SK-N-SH (cell line): ENCODE measurements at regions not wholly inside any gene's neighbourhood (a gene's known extent, or its start where the extent isn't known, plus 50 kb on each side); places are given as distances from the start of the nearest gene placed in this dataset.

Experiments used
- CTCF ChIA-PET: fragments of 300-600, 350-600 bp; formaldehyde crosslinking; extraction: SDS; loops from one replicate; lab custom pipeline; 2021; lab: Yijun Ruan, JAX
- POLR2A ChIA-PET: fragments of 350-600 bp; sonication (Branson Sonifier 250); formaldehyde crosslinking; extraction: SDS; loops from one replicate; lab custom pipeline; 2020; ENCODE audit warnings: antibody characterized with exemption, inconsistent platforms; lab: Yijun Ruan, JAX
- DNase-seq: peaks from one replicate; pipeline ENCODE4 v3.0.0; 2012
- H2AFZ ChIP-seq: fragments of 200-600 bp; sonication (generic); 2 replicates; pipeline ENCODE4 v1.8.1; 2016; ENCODE audit warnings: antibody characterized with exemption, mild to moderate bottlenecking, low read depth
- H3F3A ChIP-seq: fragments of 200-600 bp; sonication (generic); replicated peaks from 2 replicates; pipeline ENCODE3; 2016; ENCODE audit warnings: antibody characterized with exemption, mild to moderate bottlenecking; ENCODE audit not compliant: insufficient read depth
- H3K27ac ChIP-seq, 2 experiments: fragments of 200-500 bp in 1 of 2; fragments of 200-600 bp in 1 of 2; sonication (Bioruptor generic) in 1 of 2; sonication (generic), shearing (Covaris generic) in 1 of 2; 2 replicates each; pipeline versions ENCODE4 v1.5.1 to v1.6.1; 2014 to 2016; ENCODE audit warnings: low read depth in 2 of 2, inconsistent platforms in 1 of 2, low read length in 1 of 2, mild to moderate bottlenecking in 1 of 2, mixed read lengths in 1 of 2
- H3K27me3 ChIP-seq: fragments of 200-600 bp; sonication (generic), shearing (Covaris generic); 2 replicates; pipeline ENCODE4 v1.6.1; 2016; ENCODE audit warnings: mixed run types; ENCODE audit not compliant: insufficient read depth
- H3K36me3 ChIP-seq, 2 experiments: fragments of 200-500 bp in 1 of 2; fragments of 200-600 bp in 1 of 2; sonication (Bioruptor generic) in 1 of 2; sonication (generic) in 1 of 2; replicated peaks in 1 of 2; 2 replicates each; pipeline versions ENCODE3 to v1.5.1; 2014 to 2016; ENCODE audit warnings: low read length in 1 of 2, mild to moderate bottlenecking in 1 of 2; ENCODE audit not compliant: insufficient read depth in 2 of 2, control insufficient read depth in 1 of 2
- H3K4me1 ChIP-seq, 2 experiments: fragments of 200-500 bp in 1 of 2; fragments of 200-600 bp in 1 of 2; sonication (Bioruptor generic) in 1 of 2; sonication (generic), shearing (Covaris generic) in 1 of 2; 2 replicates each; pipeline versions ENCODE4 v1.5.1 to v1.6.1; 2014 to 2016; ENCODE audit warnings: low read depth in 1 of 2, low read length in 1 of 2, mixed run types in 1 of 2; ENCODE audit not compliant: insufficient read depth in 2 of 2, control insufficient read depth in 1 of 2
- H3K4me2 ChIP-seq: fragments of 200-600 bp; sonication (generic), shearing (Covaris generic); 2 replicates; pipeline ENCODE4 v1.6.1; 2017; ENCODE audit warnings: mixed run types
- H3K4me3 ChIP-seq, 2 experiments: fragments of 200-500 bp in 1 of 2; fragments of 200-600 bp in 1 of 2; sonication (Bioruptor generic) in 1 of 2; sonication (generic), shearing (Covaris generic) in 1 of 2; 2 replicates each; pipeline versions ENCODE4 v1.5.1 to v1.8.1; 2014 to 2016; ENCODE audit warnings: low read depth in 2 of 2, inconsistent platforms in 1 of 2, low read length in 1 of 2, mild to moderate bottlenecking in 1 of 2, mixed read lengths in 1 of 2, moderate library complexity in 1 of 2
- H3K79me2 ChIP-seq: fragments of 200-600 bp; sonication (generic); 2 replicates; pipeline ENCODE4 v1.8.1; 2017; ENCODE audit warnings: mild to moderate bottlenecking; ENCODE audit not compliant: insufficient read depth
- H3K9ac ChIP-seq: fragments of 200-600 bp; sonication (generic); 2 replicates; pipeline ENCODE4 v1.6.1; 2017; ENCODE audit warnings: mixed run types
- H3K9me2 ChIP-seq: fragments of 200-600 bp; sonication (generic); 2 replicates; pipeline ENCODE4 v1.6.1; 2017; ENCODE audit warnings: mixed run types
- H3K9me3 ChIP-seq: fragments of 200-600 bp; sonication (generic); 2 replicates; pipeline ENCODE4 v1.6.1; 2017; ENCODE audit warnings: mixed run types, mild to moderate bottlenecking, moderate library complexity
- H4K20me1 ChIP-seq: fragments of 200-600 bp; sonication (generic); 2 replicates; pipeline ENCODE4 v1.6.1; 2017; ENCODE audit warnings: mild to moderate bottlenecking, mixed run types; ENCODE audit not compliant: insufficient read depth
- ELF1 ChIP-seq: IDR thresholded peaks from 2 replicates; pipeline ENCODE4 v1.4.0; 2012
- FOSL2 ChIP-seq: IDR thresholded peaks from 2 replicates; pipeline ENCODE4 v1.4.0; 2012; ENCODE audit warnings: low read depth, mild to moderate bottlenecking, moderate library complexity, borderline replicate concordance
- FOXM1 ChIP-seq: IDR thresholded peaks from 2 replicates; pipeline ENCODE4 v1.4.0; 2012; ENCODE audit warnings: low read depth, mild to moderate bottlenecking
- GABPA ChIP-seq: IDR thresholded peaks from 2 replicates; pipeline ENCODE4 v1.4.0; 2012; ENCODE audit warnings: low read depth, mild to moderate bottlenecking
- GATA2 ChIP-seq: sonication (generic); formaldehyde crosslinking; IDR thresholded peaks from 2 replicates; pipeline ENCODE4 v1.5.0; 2020; ENCODE audit warnings: mild to moderate bottlenecking, missing genetic modification reagents
- MAX ChIP-seq: IDR thresholded peaks from 2 replicates; pipeline ENCODE4 v1.4.0; 2012; ENCODE audit warnings: low read depth
- MEF2A ChIP-seq: IDR thresholded peaks from 2 replicates; pipeline ENCODE4 v1.4.0; 2012; ENCODE audit warnings: low read depth, borderline replicate concordance
- MXI1 ChIP-seq: IDR thresholded peaks from 2 replicates; pipeline ENCODE4 v1.6.1; 2012; ENCODE audit warnings: mild to moderate bottlenecking, low read depth, low read length, improper control_type of control experiment
- NRF1 ChIP-seq: IDR thresholded peaks from 2 replicates; pipeline ENCODE4 v1.6.1; 2012; ENCODE audit warnings: low read depth, mild to moderate bottlenecking, low read length
- POLR2AphosphoS5 ChIP-seq: IDR thresholded peaks from 2 replicates; pipeline ENCODE4 v1.6.1; 2012; ENCODE audit warnings: low read depth, low read length
- RAD21 ChIP-seq: IDR thresholded peaks from 2 replicates; pipeline ENCODE4 v1.6.1; 2012; ENCODE audit warnings: mild to moderate bottlenecking, low read length
- RXRA ChIP-seq: IDR thresholded peaks from 2 replicates; pipeline ENCODE4 v1.4.0; 2012; ENCODE audit warnings: low read depth, mild to moderate bottlenecking, borderline replicate concordance
- SIN3A ChIP-seq: IDR thresholded peaks from 2 replicates; pipeline ENCODE4 v1.6.1; 2012; ENCODE audit warnings: low read depth, mild to moderate bottlenecking, low read length, moderate library complexity, borderline replicate concordance
- TCF12 ChIP-seq: IDR thresholded peaks from 2 replicates; pipeline ENCODE4 v1.4.0; 2012
- TEAD4 ChIP-seq: IDR thresholded peaks from 2 replicates; pipeline ENCODE4 v1.4.0; 2012; ENCODE audit warnings: mild to moderate bottlenecking, borderline replicate concordance; ENCODE audit not compliant: insufficient read depth
- WGBS: methylation state at CpG from one replicate; pipeline ENCODE4 v1.1.6; 2017; ENCODE audit warnings: low lambda C conversion rate; 5-methylcytosine and 5-hydroxymethylcytosine counted together
- TF ChIP-seq, protein P1 (sequence below): fragments of 200-600 bp; sonication (generic); IDR thresholded peaks from 2 replicates; pipeline ENCODE4 v1.6.1; 2017; ENCODE audit warnings: antibody characterized with exemption, mild to moderate bottlenecking, moderate library complexity
- TF ChIP-seq, protein P2 (sequence below): fragments of 150-350 bp; IDR thresholded peaks from 2 replicates; pipeline ENCODE4 v1.6.1; 2017; ENCODE audit warnings: antibody characterized with exemption, low read length, low read depth, borderline replicate concordance
- TF ChIP-seq, protein P3 (sequence below): IDR thresholded peaks from 2 replicates; pipeline ENCODE4 v1.6.1; 2012; ENCODE audit warnings: mild to moderate bottlenecking, low read depth, low read length, moderate library complexity

DNA sequence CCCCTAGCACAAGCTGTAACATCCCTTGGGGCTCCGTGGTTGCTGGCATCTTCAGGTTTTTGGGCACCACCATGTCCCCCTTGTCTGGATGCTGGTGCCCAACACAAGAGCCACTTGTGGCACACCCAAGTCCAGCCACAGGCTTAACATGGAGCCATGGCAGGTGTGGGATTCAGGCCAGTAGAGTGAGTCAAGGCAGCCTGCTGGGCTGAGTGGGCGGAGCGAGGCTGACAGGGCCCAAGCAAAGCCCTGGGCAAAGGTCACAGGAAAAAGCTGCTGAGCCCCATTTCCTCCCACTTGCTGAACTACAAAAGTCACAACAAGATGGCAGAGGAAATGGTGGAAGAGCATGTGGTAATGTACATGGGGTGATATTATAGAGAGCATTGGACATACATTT, 950.7 kb upstream of the FLRT2 start:
- Histone ChIP-seq H4K20me1 (no peaks in the 10 kb centered on the region), H3K27ac (no peak overlapping the region), H3K4me1 (no peaks in the 10 kb centered on the region), H3K9ac (no peak overlapping the region), H3K9me2 (no peaks in the 10 kb centered on the region; the same call in 1 of the 2 replicates), H3F3A (no peaks in the 10 kb centered on the region), H2AFZ (no peak overlapping the region), H3K4me3 (no peak overlapping the region)
- CTCF ChIA-PET: no interaction called here
- DNase-seq: no peak
- TF ChIP-seq FOXM1 (no peak), GABPA (no peak), POLR2AphosphoS5 (no peak), TCF12 (no peak), FOSL2 (no peak), MXI1 (no peak), MAX (no peak), MEF2A (no peak), TEAD4 (no peak), ELF1 (no peak), SIN3A (no peak), RXRA (no peak), RAD21 (no peak), GATA2 (CRISPR knock-in tag) (no peak)
- TF ChIP-seq, protein P1, sequence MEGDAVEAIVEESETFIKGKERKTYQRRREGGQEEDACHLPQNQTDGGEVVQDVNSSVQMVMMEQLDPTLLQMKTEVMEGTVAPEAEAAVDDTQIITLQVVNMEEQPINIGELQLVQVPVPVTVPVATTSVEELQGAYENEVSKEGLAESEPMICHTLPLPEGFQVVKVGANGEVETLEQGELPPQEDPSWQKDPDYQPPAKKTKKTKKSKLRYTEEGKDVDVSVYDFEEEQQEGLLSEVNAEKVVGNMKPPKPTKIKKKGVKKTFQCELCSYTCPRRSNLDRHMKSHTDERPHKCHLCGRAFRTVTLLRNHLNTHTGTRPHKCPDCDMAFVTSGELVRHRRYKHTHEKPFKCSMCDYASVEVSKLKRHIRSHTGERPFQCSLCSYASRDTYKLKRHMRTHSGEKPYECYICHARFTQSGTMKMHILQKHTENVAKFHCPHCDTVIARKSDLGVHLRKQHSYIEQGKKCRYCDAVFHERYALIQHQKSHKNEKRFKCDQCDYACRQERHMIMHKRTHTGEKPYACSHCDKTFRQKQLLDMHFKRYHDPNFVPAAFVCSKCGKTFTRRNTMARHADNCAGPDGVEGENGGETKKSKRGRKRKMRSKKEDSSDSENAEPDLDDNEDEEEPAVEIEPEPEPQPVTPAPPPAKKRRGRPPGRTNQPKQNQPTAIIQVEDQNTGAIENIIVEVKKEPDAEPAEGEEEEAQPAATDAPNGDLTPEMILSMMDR: no peak
- TF ChIP-seq, protein P2, sequence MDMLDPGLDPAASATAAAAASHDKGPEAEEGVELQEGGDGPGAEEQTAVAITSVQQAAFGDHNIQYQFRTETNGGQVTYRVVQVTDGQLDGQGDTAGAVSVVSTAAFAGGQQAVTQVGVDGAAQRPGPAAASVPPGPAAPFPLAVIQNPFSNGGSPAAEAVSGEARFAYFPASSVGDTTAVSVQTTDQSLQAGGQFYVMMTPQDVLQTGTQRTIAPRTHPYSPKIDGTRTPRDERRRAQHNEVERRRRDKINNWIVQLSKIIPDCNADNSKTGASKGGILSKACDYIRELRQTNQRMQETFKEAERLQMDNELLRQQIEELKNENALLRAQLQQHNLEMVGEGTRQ: no peak
- TF ChIP-seq, all 33 proteins: peak for 0
- 15% methylated on average over 3 of the region's 3 CpGs for WGBS
- no peaks in the 10 kb centered on the region for H3K27me3 ChIP-seq
- POLR2A ChIA-PET: no interaction called here
- H3K79me2 ChIP-seq: no peaks in the 10 kb centered on the region
- no peaks in the 10 kb centered on the region for H3K36me3 ChIP-seq
- no peaks in the 10 kb centered on the region for H3K9me3 ChIP-seq
- no peak overlapping the region for H3K4me2 ChIP-seq

DNA sequence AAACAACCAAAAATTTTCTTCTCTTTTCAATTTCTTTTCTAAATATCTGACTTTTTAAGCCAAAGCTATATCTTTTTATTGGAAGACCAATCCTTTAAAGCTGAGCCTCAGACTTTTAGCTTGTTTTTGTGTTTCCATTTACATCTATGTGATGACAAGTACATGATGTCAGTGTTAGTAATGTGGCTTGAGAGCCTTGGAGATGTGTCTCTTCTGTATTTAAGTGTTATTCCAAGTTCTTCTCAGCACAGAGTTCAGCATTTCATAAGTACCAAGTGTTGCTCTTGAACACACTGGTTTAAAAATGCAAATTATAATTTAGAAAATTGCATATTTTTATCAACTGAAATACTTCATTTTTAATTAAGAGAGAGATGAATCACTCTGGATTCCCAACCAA, 948.9 kb upstream of the FLRT2 start:
- no peak for DNase-seq
- POLR2A ChIA-PET: no interaction called here
- no peak overlapping the region for H3K4me2 ChIP-seq
- H3K9me2 ChIP-seq: no peaks in the 10 kb centered on the region; the same call in 1 of the 2 replicates
- no peak overlapping the region for H3K4me3 ChIP-seq
- H4K20me1 ChIP-seq: no peaks in the 10 kb centered on the region
- no peaks in the 10 kb centered on the region for H3K9me3 ChIP-seq
- H3F3A ChIP-seq: no peaks in the 10 kb centered on the region
- H3K27me3 ChIP-seq: no peaks in the 10 kb centered on the region
- TF ChIP-seq TEAD4 (no peak), NRF1 (no peak), POLR2AphosphoS5 (no peak), FOSL2 (no peak)
- TF ChIP-seq, protein P3, sequence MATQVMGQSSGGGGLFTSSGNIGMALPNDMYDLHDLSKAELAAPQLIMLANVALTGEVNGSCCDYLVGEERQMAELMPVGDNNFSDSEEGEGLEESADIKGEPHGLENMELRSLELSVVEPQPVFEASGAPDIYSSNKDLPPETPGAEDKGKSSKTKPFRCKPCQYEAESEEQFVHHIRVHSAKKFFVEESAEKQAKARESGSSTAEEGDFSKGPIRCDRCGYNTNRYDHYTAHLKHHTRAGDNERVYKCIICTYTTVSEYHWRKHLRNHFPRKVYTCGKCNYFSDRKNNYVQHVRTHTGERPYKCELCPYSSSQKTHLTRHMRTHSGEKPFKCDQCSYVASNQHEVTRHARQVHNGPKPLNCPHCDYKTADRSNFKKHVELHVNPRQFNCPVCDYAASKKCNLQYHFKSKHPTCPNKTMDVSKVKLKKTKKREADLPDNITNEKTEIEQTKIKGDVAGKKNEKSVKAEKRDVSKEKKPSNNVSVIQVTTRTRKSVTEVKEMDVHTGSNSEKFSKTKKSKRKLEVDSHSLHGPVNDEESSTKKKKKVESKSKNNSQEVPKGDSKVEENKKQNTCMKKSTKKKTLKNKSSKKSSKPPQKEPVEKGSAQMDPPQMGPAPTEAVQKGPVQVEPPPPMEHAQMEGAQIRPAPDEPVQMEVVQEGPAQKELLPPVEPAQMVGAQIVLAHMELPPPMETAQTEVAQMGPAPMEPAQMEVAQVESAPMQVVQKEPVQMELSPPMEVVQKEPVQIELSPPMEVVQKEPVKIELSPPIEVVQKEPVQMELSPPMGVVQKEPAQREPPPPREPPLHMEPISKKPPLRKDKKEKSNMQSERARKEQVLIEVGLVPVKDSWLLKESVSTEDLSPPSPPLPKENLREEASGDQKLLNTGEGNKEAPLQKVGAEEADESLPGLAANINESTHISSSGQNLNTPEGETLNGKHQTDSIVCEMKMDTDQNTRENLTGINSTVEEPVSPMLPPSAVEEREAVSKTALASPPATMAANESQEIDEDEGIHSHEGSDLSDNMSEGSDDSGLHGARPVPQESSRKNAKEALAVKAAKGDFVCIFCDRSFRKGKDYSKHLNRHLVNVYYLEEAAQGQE: no peak
- TF ChIP-seq, protein P2: no peak
- H2AFZ ChIP-seq: no peak overlapping the region
- no peaks in the 10 kb centered on the region for H3K79me2 ChIP-seq
- no peak overlapping the region for H3K27ac ChIP-seq
- no peaks in the 10 kb centered on the region for H3K4me1 ChIP-seq
- no peak overlapping the region for H3K9ac ChIP-seq
- CTCF ChIA-PET: no interaction called here
- H3K36me3 ChIP-seq: no peaks in the 10 kb centered on the region
